Parathyroid adenoma (tissue), 2 donors: ENCODE measurements at regions not wholly inside any gene's neighbourhood (a gene's known extent, or its start where the extent isn't known, plus 50 kb on each side); places are given as distances from the start of the nearest gene placed in this dataset.

Experiments
- H2AFZ ChIP-seq: fragments of 300-600 bp; sonication (generic); one replicate; pipeline ENCODE4 v1.7.0; 2017; ENCODE audit warnings: antibody characterized with exemption, mild to moderate bottlenecking
- H3K27ac ChIP-seq: fragments of 300-600 bp; sonication (generic); one replicate; pipeline ENCODE4 v1.7.0; 2017
- H3K27me3 ChIP-seq: fragments of 300-600 bp; sonication (generic); one replicate; pipeline ENCODE4 v1.7.0; 2017; ENCODE audit warnings: low read length; ENCODE audit not compliant: control insufficient read depth, insufficient read depth
- H3K36me3 ChIP-seq: fragments of 300-600 bp; sonication (generic); one replicate; pipeline ENCODE4 v1.7.0; 2017; ENCODE audit warnings: low read length; ENCODE audit not compliant: control insufficient read depth, insufficient read depth
- H3K4me1 ChIP-seq: fragments of 300-600 bp; sonication (generic); one replicate; pipeline ENCODE4 v1.7.0; 2017; ENCODE audit warnings: control low read depth
- H3K4me2 ChIP-seq: fragments of 300-600 bp; sonication (generic); one replicate; pipeline ENCODE4 v1.7.0; 2017; ENCODE audit warnings: low read length
- H3K4me3 ChIP-seq: fragments of 300-600 bp; sonication (generic); one replicate; pipeline ENCODE4 v1.7.0; 2017; ENCODE audit warnings: low read depth, low read length
- H3K79me2 ChIP-seq: fragments of 300-600 bp; sonication (generic); one replicate; pipeline ENCODE4 v1.7.0; 2017; ENCODE audit warnings: control low read depth
- H3K9ac ChIP-seq: fragments of 300-600 bp; sonication (generic); one replicate; pipeline ENCODE4 v1.7.0; 2017; ENCODE audit warnings: mild to moderate bottlenecking
- H3K9me3 ChIP-seq: fragments of 300-600 bp; sonication (generic); one replicate; pipeline ENCODE4 v1.7.0; 2017; ENCODE audit warnings: low read length; ENCODE audit not compliant: control insufficient read depth
- CTCF ChIP-seq: fragments of 300-600 bp; sonication (generic); IDR thresholded peaks from one replicate; pipeline ENCODE4 v1.7.0; 2017; ENCODE audit warnings: antibody characterized with exemption, mild to moderate bottlenecking
- donor health status: primary hyperparathyroidism.

GRCh38 chr12:128131955-128132354, 135.0 kb upstream of the TMEM132C start:
- H3K9ac ChIP-seq, result no peak overlapping the region
- peaks cover 3% of the 10 kb centered on the region for H3K4me1 ChIP-seq
- TF ChIP-seq CTCF, result no peak
- H3K36me3 ChIP-seq, result no peaks in the 10 kb centered on the region
- H3K4me2 ChIP-seq, result no peak overlapping the region
- no peaks in the 10 kb centered on the region for H3K79me2 ChIP-seq
- H3K4me3 ChIP-seq, result no peak overlapping the region
- no peak overlapping the region for H3K27ac ChIP-seq
- no peaks in the 10 kb centered on the region for H3K27me3 ChIP-seq
- no peak overlapping the region for H2AFZ ChIP-seq
- H3K9me3 ChIP-seq, result no peaks in the 10 kb centered on the region

DNA sequence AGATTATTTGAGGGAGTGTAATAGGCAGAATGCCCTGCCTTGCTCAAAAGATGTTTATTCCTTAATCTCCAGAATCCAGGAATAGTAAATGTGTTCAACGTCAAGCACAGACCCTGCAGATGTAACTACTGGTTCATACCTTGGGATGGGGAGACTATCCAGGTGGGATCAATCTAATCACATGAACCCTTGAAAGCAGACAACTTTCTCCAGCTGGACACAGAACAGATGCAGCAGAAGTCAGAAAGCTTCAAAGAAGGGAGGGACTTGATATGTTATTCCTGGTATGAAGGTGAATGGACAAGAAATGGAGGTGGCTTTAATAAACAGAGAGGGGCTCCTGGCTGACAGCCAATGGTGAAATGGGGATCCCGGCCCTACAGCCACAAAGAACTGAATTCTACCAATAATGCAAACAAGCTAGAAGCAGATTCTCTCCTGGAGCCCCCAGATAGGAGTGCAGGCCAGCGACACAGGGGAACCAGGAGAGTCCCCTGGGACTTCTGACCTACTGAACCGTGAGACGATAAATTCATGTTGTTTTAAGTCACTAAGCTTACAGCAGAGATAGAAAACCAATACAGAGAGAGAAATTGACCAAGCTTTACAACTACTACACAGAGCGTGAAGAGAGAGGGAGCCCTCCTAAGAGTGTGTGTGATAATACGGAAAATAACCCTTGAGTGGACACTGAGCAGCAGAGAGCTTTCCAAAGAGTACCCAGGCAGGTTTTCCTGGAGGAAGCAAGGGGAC, 133.5 kb upstream of the TMEM132C start:
- no peak for TF ChIP-seq CTCF
- H3K36me3 ChIP-seq, result no peaks in the 10 kb centered on the region
- no peak overlapping the region for H3K4me2 ChIP-seq
- H3K9ac ChIP-seq, result no peak overlapping the region
- H3K9me3 ChIP-seq, result no peaks in the 10 kb centered on the region
- no peak overlapping the region for H3K27ac ChIP-seq
- H3K4me3 ChIP-seq, result no peak overlapping the region
- H3K79me2 ChIP-seq, result no peaks in the 10 kb centered on the region
- H2AFZ ChIP-seq, result no peak overlapping the region
- H3K27me3 ChIP-seq, result no peaks in the 10 kb centered on the region
- peaks cover 3% of the 10 kb centered on the region for H3K4me1 ChIP-seq

GRCh38 chr12:128137140-128137539, 129.8 kb upstream of the TMEM132C start:
- Histone ChIP-seq H3K4me2 (no peak overlapping the region), H3K9me3 (no peaks in the 10 kb centered on the region), H3K36me3 (no peaks in the 10 kb centered on the region), H2AFZ (no peak overlapping the region), H3K4me3 (no peak overlapping the region), H3K27ac (no peak overlapping the region), H3K27me3 (no peaks in the 10 kb centered on the region), H3K4me1 (peaks cover 3% of the 10 kb centered on the region), H3K79me2 (no peaks in the 10 kb centered on the region), H3K9ac (no peak overlapping the region)
- TF ChIP-seq CTCF, result no peak

DNA sequence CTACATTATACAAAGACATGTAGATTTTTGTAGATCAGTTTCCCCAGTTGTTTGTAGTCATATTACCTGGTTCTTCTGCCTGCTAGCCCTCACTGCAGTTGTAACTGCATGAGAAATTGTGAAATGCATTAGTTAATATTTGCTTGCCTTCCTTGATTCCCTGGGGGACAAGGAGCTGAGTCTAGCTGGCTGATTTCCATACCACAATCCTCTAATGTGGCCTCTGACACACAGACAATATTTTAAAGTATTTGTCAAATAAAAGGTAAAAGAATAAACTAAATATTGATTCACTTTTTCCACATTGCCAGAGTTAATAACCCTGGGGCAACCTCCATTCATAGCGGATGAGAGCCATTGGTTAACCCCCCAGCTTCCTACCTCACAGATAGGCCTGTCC, 128.8 kb upstream of the TMEM132C start:
- no peak for TF ChIP-seq CTCF
- Histone ChIP-seq H2AFZ (no peak overlapping the region), H3K27me3 (no peaks in the 10 kb centered on the region), H3K9me3 (no peaks in the 10 kb centered on the region), H3K4me2 (no peak overlapping the region), H3K4me1 (no peaks in the 10 kb centered on the region), H3K9ac (no peak overlapping the region), H3K4me3 (no peak overlapping the region), H3K27ac (no peak overlapping the region), H3K36me3 (no peaks in the 10 kb centered on the region), H3K79me2 (no peaks in the 10 kb centered on the region)

DNA sequence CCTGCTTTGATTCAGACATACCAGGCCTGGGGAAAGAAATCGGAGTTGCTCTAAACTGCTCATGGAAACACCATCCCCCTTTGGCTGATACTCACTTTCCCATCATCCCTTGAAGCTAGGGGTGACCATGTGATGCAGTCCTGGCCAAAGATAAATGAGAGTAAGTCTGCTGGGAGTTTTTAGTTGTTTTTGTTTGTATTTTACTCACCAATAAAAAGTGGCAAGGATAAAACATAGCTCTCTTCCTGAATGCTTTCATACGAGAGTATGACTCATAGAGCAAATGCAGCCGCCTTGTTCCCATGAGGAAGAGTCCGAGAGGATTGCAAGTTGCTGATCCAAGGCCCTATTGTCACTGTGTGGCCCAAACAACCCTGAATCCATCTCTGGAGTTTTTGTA, 126.4 kb upstream of the TMEM132C start:
- H3K4me3 ChIP-seq, result no peak overlapping the region
- H3K27me3 ChIP-seq, result no peaks in the 10 kb centered on the region
- no peaks in the 10 kb centered on the region for H3K36me3 ChIP-seq
- no peak overlapping the region for H3K4me2 ChIP-seq
- no peak overlapping the region for H3K9ac ChIP-seq
- no peak for TF ChIP-seq CTCF
- H3K27ac ChIP-seq, result no peak overlapping the region
- no peaks in the 10 kb centered on the region for H3K9me3 ChIP-seq
- H3K4me1 ChIP-seq, result no peaks in the 10 kb centered on the region
- no peaks in the 10 kb centered on the region for H3K79me2 ChIP-seq
- H2AFZ ChIP-seq, result no peak overlapping the region
